B cell (primary cell): ENCODE measurements at regions not wholly inside any gene's neighbourhood (a gene's known extent, or its start where the extent isn't known, plus 50 kb on each side); places are given as distances from the start of the nearest gene placed in this dataset.

Source experiments
- EZH2 ChIP-seq: IDR thresholded peaks from 2 replicates; pipeline ENCODE4 v1.6.1; 2012; ENCODE audit warnings: borderline replicate concordance, low read depth, mild to moderate bottlenecking, moderate library complexity, low read length; ENCODE audit not compliant: insufficient read depth, poor library complexity, severe bottlenecking
- TF ChIP-seq, protein P1 (sequence below): fragments of 200-600 bp; IDR thresholded peaks from one replicate; pipeline ENCODE4 v1.8.0; 2022; ENCODE audit warnings: antibody characterized with exemption, mild to moderate bottlenecking

DNA sequence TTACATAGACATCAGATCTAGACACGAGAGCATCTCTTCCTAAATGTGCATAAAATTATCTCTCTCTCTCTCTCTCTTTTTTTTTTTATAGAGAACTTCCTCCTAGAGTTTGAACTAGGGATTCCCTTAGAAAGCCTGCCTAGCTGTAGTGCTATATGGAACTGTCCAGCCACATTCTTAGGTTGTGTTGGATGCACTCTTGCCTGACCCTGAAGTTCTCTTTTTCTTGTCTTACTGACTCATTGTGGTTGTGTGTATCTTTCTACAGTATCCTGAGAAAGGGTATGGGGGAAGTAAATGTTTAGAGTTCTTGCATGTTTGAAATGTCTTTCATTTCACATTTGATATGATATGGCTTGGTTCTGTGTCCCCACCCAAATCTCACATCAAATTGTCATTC lies 368.2 kb downstream of the CDH2 start:
- TF ChIP-seq EZH2: no peak
- TF ChIP-seq, protein P1, sequence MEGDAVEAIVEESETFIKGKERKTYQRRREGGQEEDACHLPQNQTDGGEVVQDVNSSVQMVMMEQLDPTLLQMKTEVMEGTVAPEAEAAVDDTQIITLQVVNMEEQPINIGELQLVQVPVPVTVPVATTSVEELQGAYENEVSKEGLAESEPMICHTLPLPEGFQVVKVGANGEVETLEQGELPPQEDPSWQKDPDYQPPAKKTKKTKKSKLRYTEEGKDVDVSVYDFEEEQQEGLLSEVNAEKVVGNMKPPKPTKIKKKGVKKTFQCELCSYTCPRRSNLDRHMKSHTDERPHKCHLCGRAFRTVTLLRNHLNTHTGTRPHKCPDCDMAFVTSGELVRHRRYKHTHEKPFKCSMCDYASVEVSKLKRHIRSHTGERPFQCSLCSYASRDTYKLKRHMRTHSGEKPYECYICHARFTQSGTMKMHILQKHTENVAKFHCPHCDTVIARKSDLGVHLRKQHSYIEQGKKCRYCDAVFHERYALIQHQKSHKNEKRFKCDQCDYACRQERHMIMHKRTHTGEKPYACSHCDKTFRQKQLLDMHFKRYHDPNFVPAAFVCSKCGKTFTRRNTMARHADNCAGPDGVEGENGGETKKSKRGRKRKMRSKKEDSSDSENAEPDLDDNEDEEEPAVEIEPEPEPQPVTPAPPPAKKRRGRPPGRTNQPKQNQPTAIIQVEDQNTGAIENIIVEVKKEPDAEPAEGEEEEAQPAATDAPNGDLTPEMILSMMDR: no peak
